ENCODE measurements at regions not wholly inside any gene's neighbourhood (a gene's known extent, or its start where the extent isn't known, plus 50 kb on each side); places are given as distances from the start of the nearest gene placed in this dataset.

- POLR2A ChIA-PET (ENCODE audit: partially characterized antibody), result no interaction called here
- Histone ChIP-seq H3K4me3 (ENCODE audit: extremely low read depth in 1 of 4, insufficient read depth in 2 of 4, low read depth in 3 of 4, low read length in 4 of 4) (no peak overlapping the region), H2BK5ac (ENCODE audit: low read depth, low read length) (no peak overlapping the region), H3K18ac (ENCODE audit: extremely low read depth, low read length) (no peak overlapping the region), H3K4me2 (ENCODE audit: insufficient read depth in 1 of 2, low read depth in 2 of 2, low read length in 2 of 2) (no peak overlapping the region), H2AFZ (ENCODE audit: low read length) (no peak overlapping the region), H4K91ac (replicated peaks; ENCODE audit: insufficient read length, low read length) (no peak overlapping the region), H4K5ac (ENCODE audit: insufficient read length, low read depth, low read length) (no peak overlapping the region), H2BK20ac (ENCODE audit: low read length) (no peak overlapping the region), H3K79me2 (ENCODE audit: control insufficient read depth in 1 of 2, insufficient read depth in 2 of 2, low read length in 2 of 2) (no peaks in the 10 kb centered on the region), H2BK120ac (replicated peaks; ENCODE audit: low read depth, low read length) (no peak overlapping the region), H3K27me3 (replicated peaks in 1 of 4; ENCODE audit: control insufficient read depth in 3 of 4, extremely low read depth in 1 of 4, insufficient read depth in 3 of 4, low read length in 3 of 4) (no peaks in the 10 kb centered on the region), H3K4ac (replicated peaks; ENCODE audit: insufficient read length, low read depth, low read length) (no peak overlapping the region), H3K56ac (replicated peaks; ENCODE audit: insufficient read length, low read depth, low read length) (no peak overlapping the region), H3K79me1 (ENCODE audit: low read depth, low read length) (no peaks in the 10 kb centered on the region), H2BK15ac (ENCODE audit: low read length) (no peak overlapping the region), H3K9me3 (ENCODE audit: insufficient read depth in 2 of 2, low read depth in 1 of 2, low read length in 1 of 2) (no peaks in the 10 kb centered on the region), H3K36me3 (ENCODE audit: control insufficient read depth in 2 of 4, insufficient read depth in 4 of 4, low read length in 3 of 4) (no peaks in the 10 kb centered on the region), H3K4me1 (replicated peaks in 1 of 4; ENCODE audit: control insufficient read depth in 3 of 4, insufficient read depth in 4 of 4, low read length in 3 of 4) (no peaks in the 10 kb centered on the region), H3K27ac (ENCODE audit: low read depth, low read length) (no peak overlapping the region), H3K14ac (ENCODE audit: insufficient read length) (no peak overlapping the region), H3K9ac (replicated peaks in 1 of 4; ENCODE audit: extremely low read depth in 1 of 4, low read depth in 3 of 4, low read length in 3 of 4) (no peak overlapping the region), H4K20me1 (replicated peaks in 1 of 2; ENCODE audit: control insufficient read depth in 1 of 2, insufficient read depth in 2 of 2, low read length in 2 of 2) (no peaks in the 10 kb centered on the region), H3K23ac (ENCODE audit: insufficient read length) (no peak overlapping the region), H4K8ac (ENCODE audit: extremely low read depth, insufficient read depth, low read length) (no peak overlapping the region), H3K23me2 (ENCODE audit: low read depth, low read length) (no peaks in the 10 kb centered on the region), H2AK5ac (ENCODE audit: low read depth, low read length) (no peak overlapping the region), H2BK12ac (ENCODE audit: low read depth, low read length) (no peak overlapping the region)
- 86% methylated on average over 1 of the region's 3 CpGs; no CpG with 5 or more reads in 1 of the 2 experiments for WGBS, 2 experiments (ENCODE audit: extremely low coverage in 1 of 2, insufficient coverage in 1 of 2, insufficient read length in 1 of 2, insufficient replicate concordance in 2 of 2, low coverage in 1 of 2, low lambda C conversion rate in 2 of 2, missing lambda C conversion rate in 1 of 2)
- TF ChIP-seq EP300 (IDR thresholded peaks at IDR 0.05; ENCODE audit: borderline replicate concordance in 1 of 2, low read depth in 2 of 2, low read length in 2 of 2) (no peak), ATF3 (IDR thresholded peaks at IDR 0.05; ENCODE audit: insufficient read depth, low read depth, low read length) (no peak), SIX5 (IDR thresholded peaks at IDR 0.05; ENCODE audit: low read depth, low read length) (no peak), BCL11A (IDR thresholded peaks at IDR 0.05; ENCODE audit: low read depth in 2 of 2, low read length in 2 of 2) (no peak)
- FAIRE-seq (no peak), DNase-seq (ENCODE audit: low read depth in 1 of 2, low spot score in 2 of 2) (no peak)
- CTCF ChIA-PET (ENCODE audit: partially characterized antibody), result no interaction called here
These were observed 130.5 kb upstream of the APOOL start for GRCh38 chrX:84873176-84873575.

Measured in H1 (cell line).